Uterus (tissue), 2 donors: ENCODE measurements at regions not wholly inside any gene's neighbourhood (a gene's known extent, or its start where the extent isn't known, plus 50 kb on each side); places are given as distances from the start of the nearest gene placed in this dataset.

Experiments used
- CTCF ChIP-seq, 4 experiments: fragments of 200-600 bp in 2 of 4; fragments of 450-650 bp in 2 of 4; sonication (generic) in 2 of 4; IDR thresholded peaks; one replicate each; pipeline ENCODE4 v1.5.1; 2016 to 2019; ENCODE audit warnings: antibody characterized with exemption in 4 of 4, mild to moderate bottlenecking in 2 of 4, moderate library complexity in 1 of 4
- POLR2A ChIP-seq, 2 donors: fragments of 450-650 bp; IDR thresholded peaks; one replicate each; pipeline ENCODE4 v1.6.1; 2016; ENCODE audit warnings: antibody characterized with exemption in 2 of 2, mild to moderate bottlenecking in 1 of 2, moderate library complexity in 1 of 2

GRCh38 chr2:71830497-71831192, 317.0 kb downstream of the CYP26B1 start:
- TF ChIP-seq POLR2A (IDR thresholded peaks at IDR 0.05) = no peak
- TF ChIP-seq CTCF (IDR thresholded peaks at IDR 0.05) = no peak
